ENCODE measurements at regions not wholly inside any gene's neighbourhood (a gene's known extent, or its start where the extent isn't known, plus 50 kb on each side); places are given as distances from the start of the nearest gene placed in this dataset.

DNA sequence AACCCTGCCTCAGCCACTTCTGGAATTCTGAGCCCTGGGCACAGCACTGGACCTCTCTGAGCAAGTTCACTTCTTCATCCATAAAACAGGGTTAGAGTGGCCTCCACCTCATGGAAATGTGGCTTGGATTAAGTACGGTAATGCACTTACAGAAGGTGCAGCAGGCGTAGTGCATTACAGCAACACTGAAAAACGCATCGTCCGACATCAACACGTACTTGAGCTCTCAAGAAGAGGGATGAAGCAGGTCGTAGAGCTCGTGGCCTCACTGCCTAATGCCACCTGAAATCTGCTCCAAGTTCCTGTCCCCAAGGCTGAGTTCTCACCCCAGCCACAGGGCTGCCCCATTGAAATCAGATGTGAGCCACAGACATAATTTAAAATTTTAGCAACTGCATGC lies 650.1 kb downstream of the NPHP4 start:
- Mint-ChIP-seq H3K27me3 (no peaks in the 10 kb centered on the region), H3K36me3 (peaks cover 2% of the 10 kb centered on the region), H3K4me1 (peaks cover 6% of the 10 kb centered on the region), H3K9me3 (peaks cover 3% of the 10 kb centered on the region), H3K4me3 (no peak overlapping the region), H3K27ac (no peak overlapping the region)
- ATAC-seq (ENCODE audit: low read depth): no peak
- DNase-seq: no peak
- POLR2A ChIA-PET: no interaction called here

- ATAC-seq (ENCODE audit: low read depth) (no peak), DNase-seq (no peak)
- POLR2A ChIA-PET: no interaction called here
- no peaks in the 10 kb centered on the region for H3K27me3 Mint-ChIP-seq
- H3K4me3 Mint-ChIP-seq: no peak overlapping the region
- no peaks in the 10 kb centered on the region for H3K36me3 Mint-ChIP-seq
- no peak overlapping the region for H3K27ac Mint-ChIP-seq
- peaks cover 5% of the 10 kb centered on the region for H3K4me1 Mint-ChIP-seq
- H3K9me3 Mint-ChIP-seq: no peaks in the 10 kb centered on the region
These were observed 650.8 kb downstream of the NPHP4 start for GRCh38 chr1:5341471-5341870.

DNA sequence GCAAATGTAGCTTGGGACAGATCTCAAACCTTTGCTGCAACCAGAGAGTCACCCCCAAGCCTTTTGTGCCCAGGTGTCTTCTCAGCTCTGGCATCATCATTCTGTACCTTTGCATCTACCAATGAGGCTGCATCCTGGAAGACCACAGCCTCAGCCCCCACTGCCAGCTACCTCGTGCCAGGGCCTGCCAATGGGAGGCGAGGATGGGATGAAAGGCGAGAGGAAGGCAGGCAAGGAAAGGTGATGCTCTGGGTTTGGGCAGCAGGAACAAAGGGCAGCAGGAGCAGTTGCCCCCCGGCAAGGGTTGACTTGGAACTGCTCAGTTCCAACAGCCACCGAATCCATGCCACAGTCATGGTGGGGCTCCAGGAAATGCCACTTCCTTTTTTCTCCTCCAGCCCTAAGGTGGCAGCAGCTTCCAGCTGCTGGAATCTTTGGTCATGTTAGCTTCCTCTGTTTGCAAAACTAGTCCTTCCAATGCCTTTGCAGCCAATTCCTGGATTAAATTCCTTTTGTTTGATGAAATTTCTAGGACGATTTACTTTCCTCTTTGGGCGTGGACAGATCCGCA lies 651.6 kb downstream of the NPHP4 start:
- Mint-ChIP-seq H3K4me3 (no peak overlapping the region), H3K36me3 (no peaks in the 10 kb centered on the region), H3K27ac (no peak overlapping the region), H3K27me3 (no peaks in the 10 kb centered on the region), H3K4me1 (peaks cover 5% of the 10 kb centered on the region), H3K9me3 (no peaks in the 10 kb centered on the region)
- ATAC-seq (ENCODE audit: low read depth) (no peak), DNase-seq (no peak)
- POLR2A ChIA-PET: no interaction called here

- Mint-ChIP-seq H3K36me3 (no peaks in the 10 kb centered on the region), H3K27me3 (no peaks in the 10 kb centered on the region), H3K4me1 (peaks cover 5% of the 10 kb centered on the region), H3K27ac (no peak overlapping the region), H3K9me3 (no peaks in the 10 kb centered on the region), H3K4me3 (no peak overlapping the region)
- no peak for DNase-seq
- ATAC-seq (ENCODE audit: low read depth): no peak
- POLR2A ChIA-PET: no interaction called here
These were observed 653.8 kb downstream of the NPHP4 start for GRCh38 chr1:5338466-5338865.

GRCh38 chr1:5333291-5333690 lies 658.9 kb downstream of the NPHP4 start:
- Mint-ChIP-seq H3K27me3 (no peaks in the 10 kb centered on the region), H3K36me3 (peaks cover 7% of the 10 kb centered on the region), H3K4me1 (peaks cover 16% of the 10 kb centered on the region), H3K27ac (no peak overlapping the region), H3K4me3 (no peak overlapping the region), H3K9me3 (peaks cover 7% of the 10 kb centered on the region)
- no peak for DNase-seq
- ATAC-seq (ENCODE audit: low read depth): no peak
- POLR2A ChIA-PET: no interaction called here

DNA sequence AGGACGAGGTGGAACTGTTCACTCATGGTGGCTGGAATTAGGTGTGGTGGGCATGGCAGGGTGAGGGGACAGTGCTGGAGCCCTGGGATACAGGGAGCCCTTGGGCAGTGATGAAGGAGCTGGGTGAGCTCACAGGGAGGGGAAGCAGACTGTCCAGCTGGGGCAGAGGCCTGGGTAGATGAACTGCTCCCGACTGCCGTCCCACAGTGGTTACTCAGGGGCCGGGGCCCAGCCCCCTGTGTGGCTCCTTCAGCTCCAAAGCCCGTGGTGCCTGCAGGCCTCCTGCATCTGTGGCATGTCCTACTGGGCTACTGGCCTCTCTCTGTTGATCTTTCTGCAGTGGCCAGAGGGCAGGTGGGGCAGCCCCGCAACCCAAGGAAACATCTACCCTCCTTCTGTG lies 661.1 kb downstream of the NPHP4 start:
- peaks cover 17% of the 10 kb centered on the region for H3K4me1 Mint-ChIP-seq
- POLR2A ChIA-PET: no interaction called here
- no peak overlapping the region for H3K27ac Mint-ChIP-seq
- no peak for DNase-seq
- no peak for ATAC-seq (ENCODE audit: low read depth)
- H3K27me3 Mint-ChIP-seq: no peaks in the 10 kb centered on the region
- peaks cover 13% of the 10 kb centered on the region for H3K36me3 Mint-ChIP-seq
- H3K4me3 Mint-ChIP-seq: no peak overlapping the region
- peaks cover 21% of the 10 kb centered on the region for H3K9me3 Mint-ChIP-seq

DNA sequence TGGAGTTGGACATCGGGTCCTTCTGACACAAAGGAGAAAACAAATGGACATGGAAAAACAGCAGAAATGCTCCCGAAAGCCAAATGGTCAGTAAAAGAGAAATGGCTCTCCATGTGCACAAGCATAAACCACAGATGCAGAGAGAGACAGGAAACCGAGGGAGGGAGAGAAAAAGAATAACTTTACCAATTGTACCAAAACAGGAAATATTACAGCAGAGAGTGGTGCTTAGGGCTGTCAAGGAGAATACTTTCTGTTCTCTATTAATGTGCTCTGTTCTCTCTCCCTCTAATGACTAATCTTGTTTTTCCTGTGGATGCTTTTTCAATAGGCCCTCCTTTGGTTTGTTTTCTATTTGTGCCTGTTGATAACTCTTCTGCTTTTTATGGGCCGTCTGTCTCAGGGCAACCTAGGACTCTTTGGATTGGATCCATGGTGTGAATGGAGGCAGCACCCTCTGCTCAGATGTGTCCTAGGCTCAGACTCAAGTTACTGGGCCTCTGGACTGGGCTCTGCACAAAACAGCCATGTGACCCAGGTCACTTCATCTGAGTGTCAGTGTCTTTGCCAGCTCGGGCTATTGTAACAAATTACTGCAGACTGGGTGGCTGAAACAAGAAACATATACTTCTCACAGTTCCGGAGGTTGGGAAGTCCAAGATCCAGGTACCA lies 663.0 kb downstream of the NPHP4 start:
- peak overlapping the region; percentile 60 for H3K4me3 Mint-ChIP-seq
- DNase-seq (no peak), ATAC-seq (ENCODE audit: low read depth) (peak; percentile 74)
- peaks cover 13% of the 10 kb centered on the region for H3K36me3 Mint-ChIP-seq
- peaks cover 26% of the 10 kb centered on the region for H3K9me3 Mint-ChIP-seq
- peak overlapping the region; percentile 91 for H3K27ac Mint-ChIP-seq
- H3K4me1 Mint-ChIP-seq: peaks cover 17% of the 10 kb centered on the region
- H3K27me3 Mint-ChIP-seq: no peaks in the 10 kb centered on the region
- POLR2A ChIA-PET: no interaction called here

- H3K9me3 Mint-ChIP-seq: peaks cover 27% of the 10 kb centered on the region
These were observed 667.3 kb downstream of the NPHP4 start for GRCh38 chr1:5324883-5325282.

DNA sequence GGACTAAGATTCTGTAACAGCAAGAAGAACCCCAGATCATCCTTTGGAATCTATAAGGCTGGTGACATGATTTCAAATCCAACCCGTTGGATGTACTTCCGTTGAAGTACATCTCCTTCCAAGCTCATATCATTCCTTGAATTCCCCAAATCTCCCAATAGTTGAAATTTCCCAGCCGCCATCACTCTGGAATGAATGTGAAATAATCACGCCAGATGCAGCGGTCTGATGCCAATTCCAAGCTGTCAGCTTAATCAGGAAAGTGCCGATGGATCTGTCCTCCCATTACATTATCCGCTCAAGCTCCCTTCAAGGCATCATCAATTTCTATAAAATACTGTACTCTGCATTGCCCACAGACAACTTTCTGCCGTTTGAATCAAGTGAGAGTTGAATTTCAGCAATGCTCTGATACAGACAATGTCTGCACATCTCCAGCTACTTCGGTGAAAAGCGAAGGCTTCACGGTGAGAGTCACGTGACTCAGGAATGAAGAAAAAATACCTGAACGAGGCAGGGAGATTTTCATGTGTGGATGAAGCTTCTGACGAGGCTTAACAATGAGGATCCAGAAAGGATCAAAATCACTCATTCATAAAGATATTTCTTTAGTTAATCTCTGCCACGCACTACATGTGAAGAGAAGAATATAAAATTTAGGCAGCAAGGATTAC lies 663.9 kb downstream of the AJAP1 start:
- H3K36me3 Mint-ChIP-seq: no peaks in the 10 kb centered on the region
- H3K9me3 Mint-ChIP-seq: peaks cover 2% of the 10 kb centered on the region
- ATAC-seq (ENCODE audit: low read depth) (no peak), DNase-seq (no peak)
- H3K27me3 Mint-ChIP-seq: peaks cover 3% of the 10 kb centered on the region
- POLR2A ChIA-PET: no interaction called here
- no peak overlapping the region for H3K4me3 Mint-ChIP-seq
- H3K27ac Mint-ChIP-seq: no peak overlapping the region
- no peaks in the 10 kb centered on the region for H3K4me1 Mint-ChIP-seq

More at GRCh38 chr1:5324883-5325282, 667.3 kb downstream of the NPHP4 start:
- Mint-ChIP-seq H3K27me3 (peaks cover 3% of the 10 kb centered on the region), H3K4me1 (peaks cover 14% of the 10 kb centered on the region), H3K36me3 (peaks cover 11% of the 10 kb centered on the region), H3K4me3 (no peak overlapping the region), H3K27ac (no peak overlapping the region)
- POLR2A ChIA-PET: no interaction called here
- DNase-seq (no peak), ATAC-seq (ENCODE audit: low read depth) (no peak)

- POLR2A ChIA-PET: no interaction called here
- ATAC-seq (ENCODE audit: low read depth): no peak
- H3K4me1 Mint-ChIP-seq: no peaks in the 10 kb centered on the region
- no peak overlapping the region for H3K4me3 Mint-ChIP-seq
- no peak overlapping the region for H3K27ac Mint-ChIP-seq
- no peaks in the 10 kb centered on the region for H3K36me3 Mint-ChIP-seq
- DNase-seq: no peak
- peaks cover 2% of the 10 kb centered on the region for H3K9me3 Mint-ChIP-seq
- H3K27me3 Mint-ChIP-seq: peaks cover 2% of the 10 kb centered on the region
These were observed 663.0 kb downstream of the AJAP1 start for GRCh38 chr1:5317391-5317790.

DNA sequence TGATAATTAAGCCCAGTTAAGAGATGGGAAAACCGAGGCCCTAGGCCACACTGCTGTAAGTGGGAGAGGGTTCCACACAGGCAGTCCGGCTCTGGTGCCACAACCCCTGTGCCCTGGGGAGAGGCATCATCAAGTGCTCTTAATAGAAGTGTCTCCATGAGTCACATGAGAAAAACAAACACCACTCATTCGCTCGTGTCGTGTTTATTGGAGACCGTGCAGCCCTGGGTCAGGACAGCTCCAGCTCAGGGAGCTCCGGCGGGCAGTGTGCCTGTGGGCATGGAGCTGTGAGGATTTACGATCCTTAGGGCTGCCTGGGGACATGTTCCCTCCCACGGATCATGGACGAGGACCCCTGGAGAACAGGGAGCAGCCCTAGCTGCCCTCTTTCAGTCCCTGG lies 658.5 kb downstream of the AJAP1 start:
- Mint-ChIP-seq H3K27me3 (peaks cover 2% of the 10 kb centered on the region), H3K4me1 (no peaks in the 10 kb centered on the region), H3K36me3 (no peaks in the 10 kb centered on the region), H3K27ac (no peak overlapping the region), H3K4me3 (no peak overlapping the region), H3K9me3 (no peaks in the 10 kb centered on the region)
- POLR2A ChIA-PET: no interaction called here
- DNase-seq: no peak
- ATAC-seq (ENCODE audit: low read depth): no peak

DNA sequence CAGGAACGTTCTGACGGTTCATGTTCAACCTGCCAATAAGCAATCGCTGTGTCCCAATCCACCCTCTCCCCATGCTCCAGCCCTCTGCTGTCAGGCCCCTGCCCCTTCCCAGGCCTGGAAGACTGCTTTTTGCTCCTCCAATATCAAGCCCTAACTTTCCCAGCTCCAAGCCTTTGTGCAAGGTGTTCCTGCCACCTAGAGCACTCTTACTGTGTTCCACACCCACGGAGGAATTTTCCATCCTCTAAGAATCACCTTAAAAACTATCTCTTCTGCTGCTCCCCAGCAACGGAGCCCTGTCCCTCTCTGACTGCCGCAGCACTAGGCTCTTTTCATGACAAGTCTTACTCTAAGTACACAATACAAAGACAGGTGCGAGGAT lies 657.9 kb downstream of the AJAP1 start:
- ATAC-seq (ENCODE audit: low read depth) (no peak), DNase-seq (no peak)
- Mint-ChIP-seq H3K27me3 (peaks cover 2% of the 10 kb centered on the region), H3K4me1 (no peaks in the 10 kb centered on the region), H3K9me3 (no peaks in the 10 kb centered on the region), H3K27ac (no peak overlapping the region), H3K4me3 (no peak overlapping the region), H3K36me3 (no peaks in the 10 kb centered on the region)
- POLR2A ChIA-PET: no interaction called here

- ATAC-seq (ENCODE audit: low read depth): no peak
- no peak overlapping the region for H3K4me3 Mint-ChIP-seq
- H3K27ac Mint-ChIP-seq: no peak overlapping the region
- no peaks in the 10 kb centered on the region for H3K4me1 Mint-ChIP-seq
- peaks cover 2% of the 10 kb centered on the region for H3K27me3 Mint-ChIP-seq
- no peak for DNase-seq
- H3K36me3 Mint-ChIP-seq: no peaks in the 10 kb centered on the region
- no peaks in the 10 kb centered on the region for H3K9me3 Mint-ChIP-seq
- POLR2A ChIA-PET: no interaction called here
These were observed 657.4 kb downstream of the AJAP1 start for GRCh38 chr1:5311634-5312292.

- ATAC-seq (ENCODE audit: low read depth): no peak
- no peak for DNase-seq
- Mint-ChIP-seq H3K9me3 (no peaks in the 10 kb centered on the region), H3K4me3 (no peak overlapping the region), H3K27ac (no peak overlapping the region), H3K4me1 (no peaks in the 10 kb centered on the region), H3K27me3 (peaks cover 2% of the 10 kb centered on the region), H3K36me3 (no peaks in the 10 kb centered on the region)
- POLR2A ChIA-PET: no interaction called here
These were observed 656.7 kb downstream of the AJAP1 start for GRCh38 chr1:5311147-5311546.
